Fibroblast of skin of right quadriceps (primary cell): ENCODE measurements at regions not wholly inside any gene's neighbourhood (a gene's known extent, or its start where the extent isn't known, plus 50 kb on each side); places are given as distances from the start of the nearest gene placed in this dataset.
"Not testable (repeated sequence)": the region's sequence is repeated elsewhere in the genome, so short reads cannot be mapped to it uniquely, and the experiment has no call there.

Experiments
- DNase-seq: peaks from one replicate; pipeline ENCODE4 v3.0.0-alpha.2; 2013

GRCh38 chr1:61579802-61580201 is 145.1 kb downstream of the TM2D1 start:
- DNase-seq: no peak

- no peak for DNase-seq
Observed at GRCh38 chr1:61572046-61572445, 152.9 kb downstream of the TM2D1 start.

- DNase-seq: no peak
Observed at GRCh38 chr1:61570191-61570590, 154.8 kb downstream of the TM2D1 start.

GRCh38 chr1:61569303-61569621 is 155.7 kb downstream of the TM2D1 start:
- no peak for DNase-seq

- DNase-seq: no peak
Observed at GRCh38 chr1:61568460-61569302, 156.3 kb downstream of the TM2D1 start.

GRCh38 chr1:61566177-61566576 is 158.8 kb downstream of the TM2D1 start:
- no peak for DNase-seq

- no peak for DNase-seq
Observed at GRCh38 chr1:61563611-61564010, 161.3 kb downstream of the TM2D1 start.

GRCh38 chr1:61561666-61562065 is 163.3 kb downstream of the TM2D1 start:
- DNase-seq: peak; percentile 31

- no peak for DNase-seq
Observed at GRCh38 chr1:61560385-61560784, 164.6 kb downstream of the TM2D1 start.

GRCh38 chr1:61556631-61557030 is 168.3 kb downstream of the TM2D1 start:
- DNase-seq: no peak

- DNase-seq: no peak
Observed at GRCh38 chr1:61552630-61553305, 172.2 kb downstream of the TM2D1 start.

- not testable (repeated sequence) for DNase-seq
Observed at GRCh38 chr1:61547302-61547701, 177.6 kb downstream of the TM2D1 start.

GRCh38 chr1:61544870-61545269 is 180.1 kb downstream of the TM2D1 start:
- not testable (repeated sequence) for DNase-seq

- not testable (repeated sequence) for DNase-seq
Observed at GRCh38 chr1:61543498-61543897, 181.4 kb downstream of the TM2D1 start.

GRCh38 chr1:61539720-61540462 is 185.1 kb downstream of the TM2D1 start:
- DNase-seq: peak; percentile 50

GRCh38 chr1:61538228-61538627 is 186.7 kb downstream of the TM2D1 start:
- DNase-seq: no peak

GRCh38 chr1:61536174-61537108 is 188.5 kb downstream of the TM2D1 start:
- no peak for DNase-seq

- DNase-seq: no peak
Observed at GRCh38 chr1:61534847-61535246, 190.1 kb downstream of the TM2D1 start.

- no peak for DNase-seq
Observed at GRCh38 chr1:61533546-61533945, 191.4 kb downstream of the TM2D1 start.

GRCh38 chr1:61531716-61532115 is 193.2 kb downstream of the TM2D1 start:
- DNase-seq: no peak

- DNase-seq: peak; percentile 23
Observed at GRCh38 chr1:61523893-61524605, 200.9 kb downstream of the TM2D1 start.

- DNase-seq: no peak
Observed at GRCh38 chr1:61523229-61523628, 201.7 kb downstream of the TM2D1 start.
